ENCODE measurements at regions not wholly inside any gene's neighbourhood (a gene's known extent, or its start where the extent isn't known, plus 50 kb on each side); places are given as distances from the start of the nearest gene placed in this dataset.

DNA sequence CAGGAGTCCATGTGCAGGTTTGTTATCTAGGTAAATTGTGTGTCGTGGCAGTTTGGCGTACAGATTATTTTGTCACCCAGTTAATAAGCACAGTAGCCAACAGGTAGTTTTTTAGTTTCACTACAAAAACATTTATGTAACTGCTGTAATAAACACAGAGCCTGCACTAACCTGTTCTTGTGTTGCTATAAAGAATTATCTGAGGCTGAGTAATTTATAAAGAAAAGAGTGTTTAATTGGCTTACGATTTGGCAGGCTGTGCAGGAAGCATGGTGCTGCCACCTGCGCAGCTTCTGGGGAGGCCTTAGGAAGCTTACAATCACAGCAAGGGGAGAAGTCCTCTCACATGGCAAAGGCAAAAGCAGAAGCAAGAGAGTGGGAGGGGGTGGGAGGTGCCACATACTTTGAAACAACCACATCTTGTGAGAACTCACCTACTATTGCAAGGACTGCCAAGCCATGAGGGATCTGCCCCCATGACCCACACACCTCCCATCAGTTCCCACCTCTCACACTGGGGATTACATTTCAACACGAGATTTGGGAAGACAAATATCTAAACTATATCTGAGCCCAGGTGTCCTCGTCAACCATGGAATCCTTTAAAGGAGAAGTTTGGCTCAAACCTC is 266.4 kb upstream of the GRIP1 start:
- TF ChIP-seq POLR2A (IDR thresholded peaks at IDR 0.05), result no peak
- TF ChIP-seq, protein P1, sequence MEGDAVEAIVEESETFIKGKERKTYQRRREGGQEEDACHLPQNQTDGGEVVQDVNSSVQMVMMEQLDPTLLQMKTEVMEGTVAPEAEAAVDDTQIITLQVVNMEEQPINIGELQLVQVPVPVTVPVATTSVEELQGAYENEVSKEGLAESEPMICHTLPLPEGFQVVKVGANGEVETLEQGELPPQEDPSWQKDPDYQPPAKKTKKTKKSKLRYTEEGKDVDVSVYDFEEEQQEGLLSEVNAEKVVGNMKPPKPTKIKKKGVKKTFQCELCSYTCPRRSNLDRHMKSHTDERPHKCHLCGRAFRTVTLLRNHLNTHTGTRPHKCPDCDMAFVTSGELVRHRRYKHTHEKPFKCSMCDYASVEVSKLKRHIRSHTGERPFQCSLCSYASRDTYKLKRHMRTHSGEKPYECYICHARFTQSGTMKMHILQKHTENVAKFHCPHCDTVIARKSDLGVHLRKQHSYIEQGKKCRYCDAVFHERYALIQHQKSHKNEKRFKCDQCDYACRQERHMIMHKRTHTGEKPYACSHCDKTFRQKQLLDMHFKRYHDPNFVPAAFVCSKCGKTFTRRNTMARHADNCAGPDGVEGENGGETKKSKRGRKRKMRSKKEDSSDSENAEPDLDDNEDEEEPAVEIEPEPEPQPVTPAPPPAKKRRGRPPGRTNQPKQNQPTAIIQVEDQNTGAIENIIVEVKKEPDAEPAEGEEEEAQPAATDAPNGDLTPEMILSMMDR (IDR thresholded peaks at IDR 0.05), result no peak
